GM23338 (cell line): ENCODE measurements at regions not wholly inside any gene's neighbourhood (a gene's known extent, or its start where the extent isn't known, plus 50 kb on each side); places are given as distances from the start of the nearest gene placed in this dataset.

ENCODE experiments used
- CREB1 ChIP-seq: fragments of 250-450 bp; sonication (Bioruptor Pico); IDR thresholded peaks from 2 replicates; pipeline ENCODE4 v1.5.0; 2020; ENCODE audit warnings: low read depth, mild to moderate bottlenecking, moderate library complexity
- CTCF ChIP-seq, 2 experiments: fragments of 200-600 bp in 1 of 2; sonication (generic) in 1 of 2; conservative IDR thresholded peaks; 2 replicates each; pipeline versions ENCODE4 v1.5.1 to v1.6.1; 2016 to 2017; ENCODE audit warnings: antibody characterized with exemption in 2 of 2, low read depth in 2 of 2, mild to moderate bottlenecking in 2 of 2, moderate library complexity in 1 of 2
- EZH2 ChIP-seq: fragments of 200-600 bp; sonication (generic); IDR thresholded peaks from one replicate; pipeline ENCODE4 v1.8.0; 2017; ENCODE audit warnings: antibody characterized with exemption, mild to moderate bottlenecking, low read depth; ENCODE audit not compliant: unreplicated experiment
- EZH2phosphoT487 ChIP-seq: fragments of 200-600 bp; sonication (generic); IDR thresholded peaks from one replicate; pipeline ENCODE4 v1.8.1; 2018; ENCODE audit warnings: antibody characterized with exemption; ENCODE audit not compliant: unreplicated experiment
- JUNB ChIP-seq: IDR thresholded peaks from one replicate; pipeline ENCODE4 v1.6.1; 2016; ENCODE audit warnings: antibody characterized with exemption; ENCODE audit not compliant: unreplicated experiment
- NANOG ChIP-seq: IDR thresholded peaks from 2 replicates; pipeline ENCODE4 v1.6.1; 2016; ENCODE audit warnings: antibody characterized with exemption, borderline replicate concordance
- POLR2AphosphoS5 ChIP-seq: IDR thresholded peaks from 2 replicates; pipeline ENCODE4 v1.6.1; 2016; ENCODE audit warnings: antibody characterized with exemption, low read depth
- REST ChIP-seq: IDR thresholded peaks from one replicate; pipeline ENCODE4 v1.6.1; 2018; ENCODE audit warnings: antibody characterized with exemption; ENCODE audit not compliant: unreplicated experiment
- ZNF462 ChIP-seq: fragments of 250-450 bp; sonication (Bioruptor Pico); IDR thresholded peaks from 2 replicates; pipeline ENCODE4 v1.5.0; 2020; ENCODE audit warnings: mild to moderate bottlenecking, moderate library complexity

- no peak for TF ChIP-seq CTCF (conservative IDR thresholded peaks at IDR 0.05; ENCODE audit: low read depth in 2 of 2)
- TF ChIP-seq NANOG = no peak
- TF ChIP-seq EZH2 = no peak
- TF ChIP-seq JUNB = no peak
- no peak for TF ChIP-seq EZH2phosphoT487
- no peak for TF ChIP-seq REST
- no peak for TF ChIP-seq POLR2AphosphoS5
- no peak for TF ChIP-seq ZNF462 (CRISPR knock-in tag)
- no peak for TF ChIP-seq CREB1 (CRISPR knock-in tag)
Observed at GRCh38 chr5:155895484-155895883, 431.5 kb upstream of the SGCD start.
